Neural progenitor cell (in vitro differentiated cells): ENCODE measurements at regions not wholly inside any gene's neighbourhood (a gene's known extent, or its start where the extent isn't known, plus 50 kb on each side); places are given as distances from the start of the nearest gene placed in this dataset.

Experiments used
- DNase-seq: peaks from one replicate; pipeline ENCODE4 v3.0.0-alpha.2; 2016; ENCODE audit warnings: low spot score
- H2AFZ ChIP-seq: fragments of 200-600 bp; sonication (generic); replicated peaks from 2 replicates; pipeline ENCODE4 v1.6.1; 2016; ENCODE audit warnings: antibody characterized with exemption
- H3F3A ChIP-seq: fragments of 200-600 bp; sonication (generic); 2 replicates; pipeline ENCODE4 v1.6.1; 2016; ENCODE audit warnings: antibody characterized with exemption, low read depth
- H3K27ac ChIP-seq: fragments of 200-600 bp; sonication (generic); 2 replicates; pipeline ENCODE4 v1.5.1; 2016; ENCODE audit warnings: mild to moderate bottlenecking
- H3K27me3 ChIP-seq: fragments of 200-600 bp; sonication (generic); 2 replicates; pipeline ENCODE4 v1.6.1; 2016; ENCODE audit warnings: mild to moderate bottlenecking, moderate library complexity
- H3K36me3 ChIP-seq: fragments of 200-600 bp; sonication (generic); 2 replicates; pipeline ENCODE4 v1.5.1; 2016
- H3K4me1 ChIP-seq: fragments of 200-600 bp; sonication (generic); 2 replicates; pipeline ENCODE4 v1.6.1; 2016; ENCODE audit warnings: mixed run types
- H3K4me2 ChIP-seq: fragments of 200-600 bp; sonication (generic); 2 replicates; pipeline ENCODE4 v1.6.1; 2016
- H3K4me3 ChIP-seq: fragments of 200-600 bp; sonication (generic); 2 replicates; pipeline ENCODE4 v1.5.1; 2016
- H3K79me2 ChIP-seq: fragments of 200-600 bp; sonication (generic); 2 replicates; pipeline ENCODE4 v1.6.1; 2016; ENCODE audit warnings: low read depth
- H3K9ac ChIP-seq: fragments of 200-600 bp; sonication (generic); 2 replicates; pipeline ENCODE4 v1.6.1; 2016
- H3K9me3 ChIP-seq: fragments of 200-600 bp; sonication (generic); 2 replicates; pipeline ENCODE4 v1.5.1; 2016; ENCODE audit warnings: low read depth
- H4K20me1 ChIP-seq: fragments of 200-600 bp; sonication (generic); 2 replicates; pipeline ENCODE4 v1.6.1; 2016; ENCODE audit warnings: low read depth
- H3K27ac Mint-ChIP-seq: 3 replicates; pipeline ENCODE4 v1.8.0; 2021; ENCODE audit warnings: mixed read lengths
- H3K27me3 Mint-ChIP-seq: 2 replicates; pipeline ENCODE4 v1.8.0; 2022; ENCODE audit warnings: low read depth, mild to moderate bottlenecking, inconsistent platforms, moderate library complexity, mixed read lengths; ENCODE audit not compliant: insufficient read depth
- H3K36me3 Mint-ChIP-seq: 3 replicates; pipeline ENCODE4 v1.8.0; 2021; ENCODE audit warnings: mixed read lengths
- H3K4me1 Mint-ChIP-seq: 3 replicates; pipeline ENCODE4 v1.8.0; 2021; ENCODE audit warnings: mixed read lengths
- H3K4me3 Mint-ChIP-seq: 3 replicates; pipeline ENCODE4 v1.8.0; 2021; ENCODE audit warnings: mild to moderate bottlenecking, moderate library complexity, mixed read lengths
- H3K9me3 Mint-ChIP-seq: 3 replicates; pipeline ENCODE4 v1.8.0; 2020; ENCODE audit warnings: mixed read lengths
- EZH2 ChIP-seq: fragments of 200-600 bp; sonication (generic); IDR thresholded peaks from 2 replicates; pipeline ENCODE4 v1.6.1; 2017; ENCODE audit warnings: antibody characterized with exemption, mild to moderate bottlenecking, moderate library complexity
- EZH2phosphoT487 ChIP-seq: fragments of 200-600 bp; sonication (generic); IDR thresholded peaks from 2 replicates; pipeline ENCODE4 v1.6.1; 2017; ENCODE audit warnings: antibody characterized with exemption
- TF ChIP-seq, protein P1 (sequence below): fragments of 200-600 bp; sonication (generic); IDR thresholded peaks from 2 replicates; pipeline ENCODE4 v1.5.1; 2017; ENCODE audit warnings: antibody characterized with exemption, mild to moderate bottlenecking

DNA sequence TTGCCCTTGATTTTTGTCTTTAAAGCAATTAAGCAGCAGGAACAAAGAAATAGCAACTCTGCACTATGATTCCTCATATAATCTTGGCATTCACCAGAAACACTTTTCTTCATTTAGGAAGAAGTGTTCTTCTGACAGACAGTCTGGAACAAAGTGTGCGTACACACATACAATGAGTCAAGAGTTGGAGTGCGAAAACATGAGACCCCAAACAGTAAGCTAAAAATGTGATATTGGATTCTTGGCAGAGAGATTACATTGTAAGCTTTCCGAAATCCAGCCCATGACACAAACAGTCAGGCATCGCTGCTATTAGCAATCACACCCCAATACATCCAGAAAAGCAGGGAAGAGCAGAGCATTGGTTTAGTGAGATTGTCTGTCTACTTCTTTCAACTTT, 306.7 kb upstream of the TBC1D5 start:
- no peak for DNase-seq
- Histone ChIP-seq H3K9me3 (no peaks in the 10 kb centered on the region), H3K27me3 (no peaks in the 10 kb centered on the region), H3K79me2 (no peaks in the 10 kb centered on the region), H3K4me3 (no peak overlapping the region), H2AFZ (no peak overlapping the region), H3K4me2 (no peak overlapping the region), H3F3A (no peaks in the 10 kb centered on the region), H3K9ac (no peak overlapping the region), H3K27ac (no peak overlapping the region), H4K20me1 (no peaks in the 10 kb centered on the region), H3K36me3 (no peaks in the 10 kb centered on the region), H3K4me1 (no peaks in the 10 kb centered on the region)
- no peak overlapping the region for H3K4me3 Mint-ChIP-seq
- no peaks in the 10 kb centered on the region for H3K36me3 Mint-ChIP-seq
- TF ChIP-seq EZH2 (no peak), EZH2phosphoT487 (no peak)
- TF ChIP-seq, protein P1, sequence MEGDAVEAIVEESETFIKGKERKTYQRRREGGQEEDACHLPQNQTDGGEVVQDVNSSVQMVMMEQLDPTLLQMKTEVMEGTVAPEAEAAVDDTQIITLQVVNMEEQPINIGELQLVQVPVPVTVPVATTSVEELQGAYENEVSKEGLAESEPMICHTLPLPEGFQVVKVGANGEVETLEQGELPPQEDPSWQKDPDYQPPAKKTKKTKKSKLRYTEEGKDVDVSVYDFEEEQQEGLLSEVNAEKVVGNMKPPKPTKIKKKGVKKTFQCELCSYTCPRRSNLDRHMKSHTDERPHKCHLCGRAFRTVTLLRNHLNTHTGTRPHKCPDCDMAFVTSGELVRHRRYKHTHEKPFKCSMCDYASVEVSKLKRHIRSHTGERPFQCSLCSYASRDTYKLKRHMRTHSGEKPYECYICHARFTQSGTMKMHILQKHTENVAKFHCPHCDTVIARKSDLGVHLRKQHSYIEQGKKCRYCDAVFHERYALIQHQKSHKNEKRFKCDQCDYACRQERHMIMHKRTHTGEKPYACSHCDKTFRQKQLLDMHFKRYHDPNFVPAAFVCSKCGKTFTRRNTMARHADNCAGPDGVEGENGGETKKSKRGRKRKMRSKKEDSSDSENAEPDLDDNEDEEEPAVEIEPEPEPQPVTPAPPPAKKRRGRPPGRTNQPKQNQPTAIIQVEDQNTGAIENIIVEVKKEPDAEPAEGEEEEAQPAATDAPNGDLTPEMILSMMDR = no peak
- no peaks in the 10 kb centered on the region for H3K9me3 Mint-ChIP-seq
- peaks cover 4% of the 10 kb centered on the region for H3K4me1 Mint-ChIP-seq
- no peaks in the 10 kb centered on the region for H3K27me3 Mint-ChIP-seq
- H3K27ac Mint-ChIP-seq = no peak overlapping the region

DNA sequence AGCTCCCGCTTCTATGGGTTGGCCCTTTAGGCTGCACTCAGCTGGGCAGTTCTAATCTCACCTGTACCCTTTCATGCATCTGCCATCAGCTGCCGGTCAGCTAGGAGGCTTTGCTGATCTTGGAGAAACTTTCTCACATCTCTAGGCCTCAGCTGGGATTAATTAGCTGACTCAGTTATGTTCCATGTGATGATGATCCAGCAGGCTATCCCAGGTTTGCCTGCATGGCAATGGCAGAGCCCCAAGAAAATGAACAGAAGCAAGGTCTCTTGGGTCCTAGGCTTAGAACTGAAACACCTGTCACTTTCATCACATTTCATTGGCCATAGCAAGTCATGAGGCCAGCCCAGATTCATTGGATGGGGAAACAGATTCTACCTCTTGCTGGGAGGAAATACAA, 304.6 kb upstream of the TBC1D5 start:
- H3K27me3 ChIP-seq = no peaks in the 10 kb centered on the region
- no peak overlapping the region for H3K9ac ChIP-seq
- H3K27me3 Mint-ChIP-seq = no peaks in the 10 kb centered on the region
- H2AFZ ChIP-seq = no peak overlapping the region
- no peaks in the 10 kb centered on the region for H3K4me1 ChIP-seq
- no peaks in the 10 kb centered on the region for H3K36me3 Mint-ChIP-seq
- no peak overlapping the region for H3K4me3 ChIP-seq
- H3F3A ChIP-seq = no peaks in the 10 kb centered on the region
- TF ChIP-seq EZH2phosphoT487 (no peak), EZH2 (no peak)
- TF ChIP-seq, protein P1 = no peak
- no peak overlapping the region for H3K27ac ChIP-seq
- no peaks in the 10 kb centered on the region for H3K79me2 ChIP-seq
- H3K9me3 ChIP-seq = no peaks in the 10 kb centered on the region
- H3K27ac Mint-ChIP-seq = no peak overlapping the region
- no peaks in the 10 kb centered on the region for H3K9me3 Mint-ChIP-seq
- no peak overlapping the region for H3K4me3 Mint-ChIP-seq
- no peak overlapping the region for H3K4me2 ChIP-seq
- H3K4me1 Mint-ChIP-seq = peaks cover 4% of the 10 kb centered on the region
- H3K36me3 ChIP-seq = no peaks in the 10 kb centered on the region
- no peaks in the 10 kb centered on the region for H4K20me1 ChIP-seq
- no peak for DNase-seq

DNA sequence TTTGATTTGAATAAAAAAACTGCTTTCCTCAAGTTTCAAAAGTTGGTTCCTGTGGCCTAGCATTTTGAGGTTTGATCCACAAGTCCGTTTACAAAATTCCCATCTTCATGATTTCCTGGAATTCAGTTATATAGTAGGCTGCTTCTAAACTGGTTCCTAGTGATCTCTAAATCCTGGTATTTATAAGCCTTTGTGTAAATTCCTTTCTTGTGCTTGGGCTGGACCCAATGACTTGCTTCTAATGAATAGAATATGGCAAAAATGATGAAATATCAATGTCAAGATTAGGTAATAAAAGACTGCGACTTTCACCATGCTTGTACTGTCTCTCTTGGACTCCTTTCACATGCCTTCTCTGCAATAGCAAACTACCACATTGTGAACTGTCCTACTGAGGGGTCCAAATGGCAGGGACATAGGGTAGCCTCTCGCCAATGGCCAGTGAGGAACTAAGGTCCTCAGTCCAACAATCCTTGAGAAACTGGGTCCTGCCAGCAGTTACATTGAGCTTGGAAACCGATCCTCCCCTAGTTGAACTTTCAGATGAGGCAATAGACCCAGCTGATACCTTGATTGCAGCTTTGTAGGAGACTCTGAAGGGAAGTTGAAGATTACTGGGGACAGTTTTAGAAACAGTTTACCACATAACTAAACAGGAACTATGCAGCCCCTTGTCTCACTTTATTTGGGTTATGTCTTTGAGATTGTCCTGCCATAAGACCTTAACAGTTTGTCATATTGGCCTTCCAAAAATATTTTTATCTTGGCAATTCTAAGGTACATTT, 303.9 kb upstream of the TBC1D5 start:
- TF ChIP-seq EZH2 (no peak), EZH2phosphoT487 (no peak)
- TF ChIP-seq, protein P1 = no peak
- H3K27me3 ChIP-seq = no peaks in the 10 kb centered on the region
- Mint-ChIP-seq H3K36me3 (no peaks in the 10 kb centered on the region), H3K27ac (no peak overlapping the region), H3K4me1 (peaks cover 2% of the 10 kb centered on the region), H3K4me3 (no peak overlapping the region), H3K9me3 (no peaks in the 10 kb centered on the region), H3K27me3 (no peaks in the 10 kb centered on the region)
- no peaks in the 10 kb centered on the region for H3K4me1 ChIP-seq
- H3K27ac ChIP-seq = no peak overlapping the region
- H3K4me3 ChIP-seq = no peak overlapping the region
- no peaks in the 10 kb centered on the region for H3K36me3 ChIP-seq
- H2AFZ ChIP-seq = no peak overlapping the region
- H3K9ac ChIP-seq = no peak overlapping the region
- DNase-seq = no peak
- H3K4me2 ChIP-seq = no peak overlapping the region
- H3K79me2 ChIP-seq = no peaks in the 10 kb centered on the region
- no peaks in the 10 kb centered on the region for H3K9me3 ChIP-seq
- no peaks in the 10 kb centered on the region for H3F3A ChIP-seq
- no peaks in the 10 kb centered on the region for H4K20me1 ChIP-seq
